NOMO-1 (cell line): ENCODE measurements at regions not wholly inside any gene's neighbourhood (a gene's known extent, or its start where the extent isn't known, plus 50 kb on each side); places are given as distances from the start of the nearest gene placed in this dataset.

Experiments used
- DNase-seq, 2 experiments: peaks; one replicate each; lab custom pipeline; 2025; ENCODE audit not compliant: unreplicated experiment in 2 of 2; lab: John Stamatoyannopoulos, UW

DNA sequence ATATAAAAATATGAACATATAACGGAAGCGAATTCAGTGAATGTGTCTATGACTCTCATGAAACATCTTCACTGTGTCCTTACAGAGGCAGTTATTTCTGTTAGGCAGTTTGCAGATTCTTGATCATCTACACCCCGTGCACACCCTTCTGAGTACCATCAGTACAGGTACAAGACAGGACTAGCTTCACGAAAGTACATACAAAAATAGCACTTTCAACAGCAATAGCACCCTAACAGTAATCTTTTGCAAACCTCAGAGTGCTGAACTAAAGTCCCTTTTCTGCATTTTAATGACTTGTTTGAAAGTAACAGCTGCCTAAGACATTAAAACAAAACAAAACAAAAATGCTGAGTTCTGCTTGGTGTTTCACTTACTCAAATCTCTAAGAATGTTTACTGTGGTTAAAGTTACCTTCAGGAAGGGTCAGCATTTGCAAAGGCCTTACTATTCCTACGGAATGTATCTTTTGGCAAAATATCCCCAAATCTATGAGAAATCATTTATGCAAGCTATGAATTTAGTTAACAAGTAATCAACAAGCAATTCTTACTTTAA is 104.1 kb downstream of the CNTN3 start:
- DNase-seq, result no peak

DNA sequence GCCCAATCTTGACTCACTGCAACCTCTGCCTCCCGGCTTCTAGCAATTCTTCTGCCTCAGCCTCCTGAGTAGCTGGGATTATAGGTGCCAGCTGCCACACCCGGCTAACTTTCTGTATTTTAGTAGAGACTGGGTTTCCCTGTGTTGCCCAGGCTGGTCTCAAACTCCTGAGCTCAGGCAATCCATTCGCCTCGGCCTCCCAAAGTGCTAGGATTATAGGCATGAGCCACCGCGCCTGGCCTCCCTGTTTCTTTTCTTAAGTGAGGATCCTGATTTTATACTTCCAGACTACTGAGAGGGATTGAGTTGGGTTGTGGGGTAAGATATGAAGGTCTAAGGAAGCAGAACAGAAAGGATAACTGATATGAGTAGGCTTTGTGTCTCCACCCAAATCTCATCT is 106.8 kb downstream of the CNTN3 start:
- no peak for DNase-seq

DNA sequence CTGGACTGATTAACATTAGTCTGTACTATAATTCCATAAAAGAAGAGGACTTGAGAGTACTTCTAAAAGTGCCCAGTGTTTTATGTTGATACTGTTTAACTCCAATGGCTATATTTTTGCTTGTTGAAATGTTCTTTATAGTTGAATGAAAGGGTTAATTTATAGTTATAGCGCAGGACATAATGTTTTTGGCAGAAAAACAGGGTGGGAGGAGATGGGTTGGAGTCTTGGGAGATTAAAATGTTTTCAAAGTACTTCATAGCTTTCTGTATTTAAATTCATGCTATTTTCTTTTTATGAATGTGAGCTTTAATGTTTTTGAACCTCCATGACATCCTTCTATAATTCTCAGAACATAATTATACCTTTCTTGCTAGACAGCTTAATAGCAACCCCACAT is 108.2 kb downstream of the CNTN3 start:
- no peak for DNase-seq

DNA sequence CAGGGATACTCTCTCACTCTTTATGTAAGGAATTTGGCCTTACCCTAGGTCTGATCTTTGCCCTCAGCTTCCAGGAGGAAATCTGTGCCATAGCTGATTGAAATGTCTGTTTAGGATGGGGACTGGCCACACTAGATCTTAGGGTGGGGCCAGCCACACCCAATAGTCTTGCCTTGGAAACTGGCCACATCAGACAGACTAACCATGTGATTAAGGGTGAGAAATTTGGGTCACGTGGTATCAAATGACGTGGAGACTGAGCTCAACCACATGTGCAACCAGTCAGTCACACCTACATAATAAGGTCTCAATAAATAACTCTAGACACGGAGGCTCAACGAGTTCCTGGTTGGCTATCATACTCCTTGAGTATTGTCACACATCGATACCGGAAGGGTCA is 113.5 kb downstream of the CNTN3 start:
- no peak for DNase-seq

DNA sequence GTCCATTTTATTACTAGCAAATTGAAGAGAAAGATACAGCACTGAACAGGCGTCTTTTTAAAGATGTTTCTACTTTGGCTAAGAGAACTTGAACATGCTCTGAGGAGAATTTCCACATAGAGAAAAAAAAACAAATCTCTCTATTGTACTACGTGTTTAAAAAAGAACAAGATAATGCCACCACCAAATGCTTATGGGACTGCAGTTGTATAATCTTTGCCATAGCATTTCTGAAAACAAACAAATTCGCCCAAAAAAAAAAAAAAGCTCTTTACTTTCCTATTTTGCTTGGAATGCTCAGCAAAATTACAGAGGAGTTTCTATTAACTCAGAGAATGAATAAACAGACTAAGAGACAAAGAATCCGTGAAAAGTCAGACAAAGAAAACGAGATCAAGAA is 114.2 kb downstream of the CNTN3 start:
- DNase-seq, result no peak

DNA sequence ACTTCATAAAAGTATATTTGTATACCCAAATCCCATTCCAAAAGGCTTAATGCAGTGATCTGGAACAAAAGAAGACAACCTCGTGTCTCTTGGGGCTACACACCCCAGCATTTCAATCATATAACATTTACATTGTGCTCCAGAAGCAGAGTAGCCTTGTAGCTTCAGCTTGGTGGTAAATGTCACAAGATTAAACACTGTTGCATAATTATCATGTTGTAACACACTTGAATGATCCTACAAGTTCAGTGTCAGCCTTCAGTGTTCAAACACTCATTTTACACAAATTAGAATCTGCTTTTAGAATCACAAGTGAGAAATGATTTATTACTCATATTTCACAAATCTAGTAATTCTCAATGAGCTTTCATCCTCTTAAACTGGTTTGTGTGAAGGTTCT is 122.6 kb downstream of the CNTN3 start:
- DNase-seq, result no peak

DNA sequence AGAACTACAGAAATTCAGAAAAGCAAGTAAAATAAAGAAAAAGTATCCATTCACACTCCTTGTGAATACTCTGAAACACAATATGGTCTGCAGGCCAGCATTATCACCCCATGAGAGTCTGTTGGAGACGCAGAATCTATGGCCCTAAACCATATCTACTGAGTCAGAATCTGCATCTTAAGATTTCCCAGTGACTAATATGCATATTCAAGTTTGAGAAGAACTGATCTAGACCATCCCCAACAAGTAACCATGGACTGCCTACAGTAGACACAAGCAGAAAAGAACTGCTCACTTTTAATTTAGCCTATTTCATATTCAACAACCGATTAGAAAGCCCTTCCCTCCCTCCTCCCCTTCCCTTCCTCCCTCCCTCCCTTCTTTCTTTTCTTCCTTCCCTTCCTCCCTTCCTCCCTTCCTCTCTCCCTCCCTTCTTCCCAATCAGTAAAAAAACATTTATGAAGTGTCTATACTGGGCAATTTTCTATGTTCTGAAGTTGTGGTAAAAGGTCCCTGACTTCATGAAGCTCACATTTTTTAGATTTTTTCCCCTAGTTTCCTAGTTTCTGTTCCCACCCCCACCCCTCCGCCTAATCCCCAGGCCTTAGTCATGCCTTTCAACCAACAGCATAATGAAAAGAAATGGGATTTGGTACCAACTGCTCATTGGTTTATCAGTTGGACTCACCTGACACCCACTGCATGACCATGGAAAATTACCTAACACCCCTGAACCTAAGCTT is 125.2 kb downstream of the CNTN3 start:
- DNase-seq, result no peak

DNA sequence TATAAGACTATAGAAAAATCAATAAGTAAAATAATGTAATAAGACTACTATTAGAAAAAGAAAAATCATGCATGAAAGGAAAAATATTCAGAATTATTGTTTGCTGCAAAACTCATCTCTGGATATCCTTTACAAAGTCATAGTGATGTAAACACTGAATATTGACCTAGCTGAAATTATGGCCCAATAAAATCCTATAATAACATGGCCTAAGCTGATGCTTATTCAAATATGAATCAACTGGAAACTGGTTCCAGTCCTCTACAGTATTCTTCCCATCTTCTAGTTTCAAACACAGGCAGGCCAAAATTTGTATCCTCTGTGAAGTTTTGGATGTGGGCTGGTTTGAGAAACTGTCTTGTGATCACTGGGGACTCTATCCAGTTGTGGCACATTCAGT is 134.5 kb downstream of the CNTN3 start:
- DNase-seq, result no peak

DNA sequence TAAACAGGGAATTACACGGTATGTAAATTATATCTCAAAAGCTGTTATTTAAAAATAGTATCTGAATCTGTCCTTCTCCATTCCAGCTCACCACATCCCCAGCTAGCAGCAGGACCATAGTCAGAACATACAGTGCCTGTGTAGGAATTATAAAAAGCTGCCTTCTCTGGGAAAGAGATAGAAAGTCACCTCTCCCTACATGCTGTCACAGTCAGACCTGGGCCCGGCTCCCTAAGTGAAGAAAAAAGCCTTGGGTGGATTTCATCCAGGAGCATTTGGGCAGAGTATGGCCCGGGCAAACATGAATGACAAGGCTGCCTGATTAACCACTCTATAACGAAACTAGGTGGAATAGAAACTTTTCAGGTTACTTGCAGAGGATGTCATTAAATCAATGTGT is 144.1 kb downstream of the CNTN3 start:
- DNase-seq, result no peak

DNA sequence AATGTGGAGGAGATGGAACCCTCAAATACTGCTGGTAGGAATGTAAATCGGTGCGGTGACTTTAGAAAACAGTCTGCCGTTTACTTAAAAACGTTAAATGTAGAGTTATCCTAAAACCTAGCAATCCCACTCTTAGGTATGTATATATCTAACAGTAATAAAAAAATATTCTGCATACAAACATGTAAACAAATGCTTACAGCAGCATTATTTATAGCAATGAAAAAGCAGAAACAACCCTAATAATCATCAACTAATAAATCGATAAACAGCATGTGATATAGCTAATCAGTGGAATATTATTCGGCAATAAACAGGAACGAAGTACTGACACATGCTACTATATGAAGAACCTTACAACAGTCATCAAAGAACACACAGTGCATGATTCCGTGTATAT is 144.7 kb downstream of the CNTN3 start:
- no peak for DNase-seq

DNA sequence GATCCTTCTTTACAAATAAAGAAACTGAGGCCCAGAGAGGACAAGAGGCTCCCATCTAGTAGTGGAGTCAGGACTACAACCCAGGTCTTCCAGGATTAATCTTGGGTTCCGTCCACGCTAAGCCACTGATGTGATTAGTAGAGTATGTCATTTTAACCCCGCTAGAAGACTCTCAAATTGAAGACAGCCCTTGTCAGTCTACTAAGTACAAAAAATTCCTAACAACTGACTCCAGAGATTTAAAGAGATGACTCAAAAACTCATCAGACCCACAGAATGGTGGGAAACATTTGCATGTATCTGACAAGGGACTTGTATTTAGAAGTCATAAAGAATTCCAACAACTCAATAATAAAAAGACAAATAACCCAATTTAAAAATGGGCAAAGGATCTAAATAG is 145.3 kb downstream of the CNTN3 start:
- no peak for DNase-seq

DNA sequence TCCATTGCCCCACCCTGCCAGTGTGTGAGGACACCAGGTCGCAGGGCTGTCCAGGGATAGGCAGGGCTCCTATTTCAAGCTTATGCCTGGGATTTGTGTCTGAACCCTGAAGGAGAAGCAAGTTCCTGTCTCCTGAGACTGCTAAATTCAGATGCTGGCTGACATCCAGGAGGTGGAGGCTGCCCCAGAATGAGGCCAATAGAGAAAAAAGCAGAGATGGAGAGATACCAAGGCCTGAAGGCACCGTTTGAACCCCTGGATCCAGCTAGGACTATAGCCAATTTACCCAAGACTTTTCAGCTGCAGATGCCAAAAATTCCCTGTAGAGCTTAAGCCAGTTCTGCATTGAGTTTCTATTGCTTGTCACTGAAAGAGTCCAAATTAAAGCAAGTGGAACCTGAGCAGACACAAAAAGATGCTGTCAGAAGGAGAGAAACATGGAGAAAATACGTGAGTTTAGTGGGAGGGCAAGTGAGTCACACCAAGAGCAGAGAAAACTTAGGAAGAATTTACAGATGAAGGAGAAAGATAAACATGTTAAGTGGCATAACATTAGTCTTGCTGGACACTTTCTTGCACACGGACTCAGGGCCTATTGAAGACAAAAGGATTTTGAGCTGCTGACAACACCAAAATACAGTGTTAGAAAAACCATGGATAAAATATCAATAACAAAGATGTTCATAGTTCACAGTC is 148.6 kb downstream of the CNTN3 start:
- no peak for DNase-seq

DNA sequence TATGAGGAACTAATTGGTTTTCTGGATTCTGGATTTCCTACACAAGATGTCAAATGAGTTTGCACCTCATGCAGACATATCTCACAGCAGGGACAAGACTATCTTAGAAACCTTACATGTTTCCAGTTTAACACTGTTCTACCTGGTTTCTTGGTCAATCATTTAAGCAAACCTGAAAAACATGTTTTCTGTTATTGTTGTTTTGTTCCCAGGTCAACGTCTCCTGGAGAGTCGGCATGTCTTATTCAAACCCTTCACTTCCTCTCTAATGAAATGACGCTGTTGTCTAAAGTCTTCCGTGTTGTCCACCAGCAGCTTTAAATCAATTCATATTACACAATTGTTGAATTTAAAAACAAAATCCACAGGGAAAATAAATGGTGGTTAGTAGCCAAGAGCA is 150.9 kb downstream of the CNTN3 start:
- no peak for DNase-seq

DNA sequence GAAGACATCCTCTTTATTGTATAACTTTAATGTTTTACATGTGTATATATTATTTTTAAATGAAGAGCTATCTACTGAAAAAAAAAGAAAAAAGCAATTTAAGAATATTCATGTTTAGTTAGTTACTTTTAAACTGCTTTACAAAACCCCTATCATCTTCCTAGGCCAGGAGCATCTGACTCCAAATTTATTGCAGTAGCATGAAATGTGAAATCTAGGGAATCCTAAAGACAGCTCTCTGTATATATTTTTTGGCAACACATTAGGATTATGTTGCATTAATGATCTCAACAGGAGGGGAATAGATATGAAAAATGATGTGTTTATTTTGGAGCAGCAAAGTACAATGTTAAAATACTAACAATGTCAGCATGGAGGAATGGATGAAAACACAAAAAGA is 158.3 kb downstream of the CNTN3 start:
- DNase-seq, result no peak

DNA sequence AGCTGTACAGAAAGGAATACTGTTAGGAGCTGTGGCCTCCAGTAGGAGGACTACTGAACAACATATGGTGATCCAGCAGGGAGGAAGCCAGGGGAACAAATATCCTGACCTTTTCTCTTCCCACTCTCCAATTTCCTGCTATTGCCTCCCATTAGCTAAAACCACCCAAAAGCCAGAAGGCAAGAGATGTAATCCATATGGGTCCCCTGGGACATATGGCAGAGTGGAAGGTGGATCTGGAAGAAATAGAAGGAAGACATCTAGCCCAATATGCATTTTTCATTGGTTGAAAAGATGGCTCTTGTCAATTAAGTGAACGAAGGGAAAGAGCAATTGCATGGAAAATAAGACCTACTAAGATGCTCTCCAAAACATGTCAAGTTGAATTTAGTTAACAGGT is 167.2 kb downstream of the CNTN3 start:
- DNase-seq, result no peak

DNA sequence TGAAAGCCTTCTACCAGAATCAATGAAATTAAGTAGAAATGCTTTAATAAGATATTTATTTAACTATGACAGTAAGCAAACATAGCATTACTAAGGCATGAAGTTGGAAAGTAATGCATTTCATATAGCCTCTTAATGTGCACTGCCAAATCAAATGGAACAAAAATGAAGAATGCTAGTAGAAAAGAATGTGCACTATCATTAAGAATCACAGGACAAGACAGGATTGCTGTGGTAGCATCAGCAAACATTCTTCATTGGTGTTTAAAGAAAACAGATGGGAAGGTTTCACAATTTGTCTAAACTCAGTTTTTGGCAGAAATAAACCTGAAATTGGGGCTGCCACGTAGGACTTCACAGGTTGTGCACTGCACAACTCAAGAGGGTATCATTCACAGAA is 168.9 kb downstream of the CNTN3 start:
- DNase-seq, result no peak

DNA sequence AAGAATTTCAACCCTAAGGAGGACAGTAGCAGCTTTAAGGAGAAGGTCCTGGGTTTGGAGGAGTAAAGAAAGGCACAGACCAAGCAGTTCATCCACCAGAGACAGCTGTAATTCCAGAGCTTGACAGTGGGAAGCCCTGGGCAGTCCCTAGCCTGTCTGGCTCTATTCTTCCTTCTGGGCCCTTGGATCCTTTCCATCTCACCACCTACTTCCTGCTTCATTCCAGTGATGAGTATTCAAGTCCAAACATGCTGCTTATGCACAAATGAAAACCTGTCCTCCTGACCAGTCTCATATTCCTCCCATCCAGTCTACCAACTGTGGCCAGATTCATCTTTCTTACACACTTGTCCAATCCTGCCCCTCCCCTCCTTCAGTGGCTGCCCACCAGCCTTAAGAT is 171.4 kb downstream of the CNTN3 start:
- DNase-seq, result no peak

DNA sequence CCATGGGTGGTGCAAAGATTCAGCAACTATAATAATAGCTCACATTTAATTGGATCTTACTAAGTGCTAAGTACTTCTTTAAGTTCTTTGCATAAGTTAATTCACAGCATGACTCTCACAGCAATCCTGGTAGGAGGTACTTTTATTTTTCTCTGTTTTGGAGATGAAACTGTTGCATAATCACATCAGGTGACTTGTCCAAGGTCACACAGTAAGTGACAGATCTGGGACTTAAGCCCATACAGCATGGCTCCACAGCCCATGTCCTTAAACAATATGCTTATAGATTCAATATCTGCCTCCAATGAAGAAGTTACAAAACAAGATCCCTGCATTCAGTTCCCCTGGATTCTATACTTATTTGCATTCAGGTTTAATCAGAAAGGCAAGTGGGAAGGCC is 171.8 kb downstream of the CNTN3 start:
- DNase-seq, result no peak

DNA sequence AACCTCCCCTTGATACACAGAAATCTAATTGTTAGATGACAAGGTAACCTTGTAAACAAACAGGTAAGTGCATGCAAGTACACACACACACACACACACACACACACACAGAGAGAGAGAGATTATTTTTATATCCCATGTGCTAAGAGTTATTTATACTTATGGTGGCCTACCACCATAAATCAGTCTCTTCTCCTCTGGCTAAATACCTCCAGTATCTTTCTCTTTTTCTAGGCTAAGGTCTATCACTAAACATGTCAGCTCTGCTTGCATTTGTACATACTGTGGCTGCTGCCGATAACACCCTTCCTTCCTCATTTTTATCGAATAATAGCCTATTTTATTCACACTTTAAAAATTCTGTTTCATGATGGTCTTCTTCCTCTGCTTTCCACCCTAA is 172.4 kb downstream of the CNTN3 start:
- DNase-seq, result no peak

DNA sequence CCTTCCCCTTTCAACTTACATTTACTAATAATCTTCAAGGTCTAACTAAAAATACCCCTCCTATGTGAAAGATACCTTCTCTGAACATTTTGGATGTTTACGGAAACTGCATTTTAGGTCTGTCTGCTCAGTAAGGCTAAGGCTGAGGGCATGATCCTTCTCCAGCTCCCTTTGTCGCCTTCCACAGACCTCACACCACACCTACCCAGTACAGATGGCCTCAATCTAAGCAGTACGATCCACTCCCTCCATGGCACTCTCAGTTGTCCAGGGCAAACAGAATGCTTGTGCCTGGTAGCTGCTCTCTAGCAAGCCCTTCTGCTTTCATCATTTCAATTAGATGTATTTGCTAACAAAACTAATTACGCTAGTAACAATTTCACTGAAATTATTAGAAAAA is 178.3 kb downstream of the CNTN3 start:
- DNase-seq, result no peak

DNA sequence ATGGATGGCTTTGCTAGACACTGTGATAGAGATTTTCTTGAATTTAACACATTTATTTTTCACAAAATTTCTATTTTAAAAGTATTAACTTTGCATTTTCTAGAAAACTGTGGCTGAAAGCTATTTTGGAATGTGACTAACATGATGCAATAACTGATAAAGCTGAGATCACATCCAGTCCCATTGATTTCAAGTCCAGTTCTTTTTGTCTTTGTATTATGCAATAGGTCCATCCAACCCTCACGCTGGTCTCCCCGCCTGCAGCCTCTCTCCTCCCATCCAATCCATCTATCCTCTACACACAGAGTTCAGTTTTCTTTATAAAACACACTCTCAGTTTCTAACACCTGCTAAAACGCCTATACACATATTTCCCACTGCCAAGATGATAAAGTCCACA is 178.8 kb downstream of the CNTN3 start:
- DNase-seq, result no peak

DNA sequence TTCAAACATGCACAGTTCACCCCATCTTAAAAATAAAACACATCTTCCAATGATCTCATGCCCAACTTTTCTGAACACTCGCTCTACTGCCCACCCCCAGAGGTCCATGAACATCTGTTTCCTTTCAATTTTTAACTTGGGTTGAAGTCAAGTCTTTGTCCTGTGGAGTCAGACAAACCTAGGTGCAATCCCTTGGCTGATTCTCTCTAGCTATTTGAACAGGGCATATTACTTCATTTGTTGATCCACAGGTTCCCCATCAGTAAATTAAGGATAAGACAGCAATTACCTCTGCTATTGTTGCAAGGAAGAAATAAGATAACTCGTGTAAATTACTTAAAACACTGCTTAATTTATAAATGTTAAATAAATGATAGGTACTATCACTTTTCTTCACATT is 180.1 kb downstream of the CNTN3 start:
- DNase-seq, result no peak
